ENCODE measurements at regions not wholly inside any gene's neighbourhood (a gene's known extent, or its start where the extent isn't known, plus 50 kb on each side); places are given as distances from the start of the nearest gene placed in this dataset.

DNA sequence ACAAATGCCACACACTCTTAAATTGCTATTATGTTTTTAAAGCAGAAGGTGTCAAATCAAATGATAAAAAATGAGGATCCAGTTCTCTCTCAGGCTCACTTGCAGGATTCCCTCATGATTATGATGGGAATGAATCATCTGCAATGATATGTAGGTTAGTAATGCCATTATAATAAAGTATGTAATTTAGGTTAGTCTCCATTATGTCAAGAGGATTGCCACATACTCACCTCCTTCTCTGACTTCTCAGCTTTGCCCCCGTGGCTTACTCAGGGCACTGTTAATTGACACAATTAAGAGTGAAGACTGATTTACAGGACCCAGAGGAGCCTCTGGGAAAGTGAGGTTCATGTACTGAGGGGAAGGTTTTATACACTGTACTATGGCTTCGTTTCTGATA is 591.7 kb upstream of the NRSN1 start:
- FAIRE-seq (no peak), DNase-seq (ENCODE audit: low read depth, low spot score) (no peak)
- no peaks in the 10 kb centered on the region for H4K20me1 ChIP-seq (replicated peaks; ENCODE audit: control insufficient read depth, extremely low read depth, insufficient read depth, low read length)
- H3K79me2 ChIP-seq (ENCODE audit: control insufficient read depth, insufficient read depth, low read length), result no peaks in the 10 kb centered on the region
- H3K9me3 ChIP-seq (replicated peaks; ENCODE audit: control insufficient read depth, insufficient read depth, low read length), result no peaks in the 10 kb centered on the region
- no peak overlapping the region for H3K9ac ChIP-seq (replicated peaks; ENCODE audit: extremely low read depth, insufficient read depth, low read length)
- no peaks in the 10 kb centered on the region for H3K9me1 ChIP-seq (replicated peaks; ENCODE audit: control insufficient read depth, extremely low read depth, insufficient read depth, low read length)
- ChIA-PET CTCF (no interaction called here), POLR2A (no interaction called here)
- no TSS peak for BruUV-seq (replicated peaks)
- no peak for TF ChIP-seq GATA2 (IDR thresholded peaks at IDR 0.05; ENCODE audit: insufficient read depth, insufficient read length, low read depth, low read length)
- no peak for TF ChIP-seq JUN (IDR thresholded peaks at IDR 0.05; ENCODE audit: borderline replicate concordance, insufficient read depth, insufficient read length, low read depth)
- no peak for TF ChIP-seq EZH2 (IDR thresholded peaks at IDR 0.05; ENCODE audit: borderline replicate concordance, low read depth, low read length, severe bottlenecking)
- no peak for TF ChIP-seq MYC (IDR thresholded peaks at IDR 0.05; ENCODE audit: low read depth, low read length)
- TF ChIP-seq FOS (IDR thresholded peaks at IDR 0.05; ENCODE audit: borderline replicate concordance, insufficient read depth, low read length), result no peak
- no peak overlapping the region for H3K4me3 ChIP-seq (replicated peaks in 1 of 3; ENCODE audit: insufficient read depth in 1 of 3, low read depth in 1 of 3, low read length in 3 of 3)
- intact Hi-C loops (cut with micrococcal nuclease) (no loop called here), dilution Hi-C loops (cut with MboI; ENCODE audit: extremely low pct_ligation_motif_present, low sequenced_read_pairs) (no loop called here)
- no peaks in the 10 kb centered on the region for H3K4me1 ChIP-seq (ENCODE audit: control insufficient read depth, extremely low read depth, insufficient read depth, low read length)
- H2AFZ ChIP-seq (ENCODE audit: low read depth, low read length), result no peak overlapping the region
- no peak overlapping the region for H3K27ac ChIP-seq (ENCODE audit: insufficient read depth, low read depth, low read length)
- H3K27me3 ChIP-seq (ENCODE audit: control insufficient read depth in 2 of 2, insufficient read depth in 2 of 2, low read length in 2 of 2), result no peaks in the 10 kb centered on the region
- H3K36me3 ChIP-seq (ENCODE audit: control insufficient read depth in 2 of 2, extremely low read depth in 1 of 2, insufficient read depth in 2 of 2, low read length in 2 of 2), result no peaks in the 10 kb centered on the region
- no peak overlapping the region for H3K4me2 ChIP-seq (ENCODE audit: insufficient read depth, low read length)

DNA sequence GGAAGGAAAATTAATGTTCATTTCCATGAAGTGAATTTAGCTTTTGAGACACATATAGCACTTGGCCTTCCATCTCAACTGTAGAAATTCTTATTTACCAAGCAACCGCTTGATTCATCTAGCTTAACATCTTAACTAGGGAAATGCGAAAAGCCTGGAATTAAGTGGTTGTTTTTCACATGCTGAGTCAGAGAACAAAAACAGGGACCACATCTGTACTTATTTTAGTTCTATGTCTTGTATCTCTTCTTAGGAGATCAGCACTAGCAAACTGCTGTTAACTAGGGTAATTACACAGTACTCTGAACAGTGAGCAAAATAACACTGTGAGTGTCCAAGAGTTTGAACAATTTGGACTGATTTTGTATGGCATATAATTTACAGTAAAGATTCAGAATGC is 590.9 kb upstream of the NRSN1 start:
- Histone ChIP-seq H3K4me1 (ENCODE audit: control insufficient read depth, extremely low read depth, insufficient read depth, low read length) (no peaks in the 10 kb centered on the region), H3K4me3 (replicated peaks in 1 of 3; ENCODE audit: insufficient read depth in 1 of 3, low read depth in 1 of 3, low read length in 3 of 3) (no peak overlapping the region), H3K36me3 (ENCODE audit: control insufficient read depth in 2 of 2, extremely low read depth in 1 of 2, insufficient read depth in 2 of 2, low read length in 2 of 2) (no peaks in the 10 kb centered on the region), H4K20me1 (replicated peaks; ENCODE audit: control insufficient read depth, extremely low read depth, insufficient read depth, low read length) (no peaks in the 10 kb centered on the region), H3K27ac (ENCODE audit: insufficient read depth, low read depth, low read length) (no peak overlapping the region), H3K9ac (replicated peaks; ENCODE audit: extremely low read depth, insufficient read depth, low read length) (no peak overlapping the region), H3K79me2 (ENCODE audit: control insufficient read depth, insufficient read depth, low read length) (no peaks in the 10 kb centered on the region), H3K9me1 (replicated peaks; ENCODE audit: control insufficient read depth, extremely low read depth, insufficient read depth, low read length) (no peaks in the 10 kb centered on the region), H3K9me3 (replicated peaks; ENCODE audit: control insufficient read depth, insufficient read depth, low read length) (no peaks in the 10 kb centered on the region), H3K4me2 (ENCODE audit: insufficient read depth, low read length) (no peak overlapping the region), H2AFZ (ENCODE audit: low read depth, low read length) (no peak overlapping the region), H3K27me3 (ENCODE audit: control insufficient read depth in 2 of 2, insufficient read depth in 2 of 2, low read length in 2 of 2) (no peaks in the 10 kb centered on the region)
- DNase-seq (ENCODE audit: low read depth, low spot score) (no peak), FAIRE-seq (no peak)
- BruUV-seq (replicated peaks), result no TSS peak
- TF ChIP-seq POLR2AphosphoS5 (IDR thresholded peaks at IDR 0.05; ENCODE audit: insufficient read depth, low read depth, low read length) (no peak), MYC (IDR thresholded peaks at IDR 0.05; ENCODE audit: low read depth, low read length) (no peak), GATA2 (IDR thresholded peaks at IDR 0.05; ENCODE audit: insufficient read depth, insufficient read length, low read depth, low read length) (no peak), JUN (IDR thresholded peaks at IDR 0.05; ENCODE audit: borderline replicate concordance, insufficient read depth, insufficient read length, low read depth) (no peak), MAX (IDR thresholded peaks at IDR 0.05; ENCODE audit: insufficient read depth, insufficient read length) (no peak), FOS (IDR thresholded peaks at IDR 0.05; ENCODE audit: borderline replicate concordance, insufficient read depth, low read length) (no peak), CTCF (IDR thresholded peaks at IDR 0.05; ENCODE audit: extremely low read depth in 1 of 2, insufficient read depth in 1 of 2, low read depth in 1 of 2, low read length in 2 of 2) (no peak), POLR2A (IDR thresholded peaks at IDR 0.05; ENCODE audit: low read depth, low read length) (no peak), EZH2 (IDR thresholded peaks at IDR 0.05; ENCODE audit: borderline replicate concordance, low read depth, low read length, severe bottlenecking) (no peak)
- ChIA-PET POLR2A (no interaction called here), CTCF (interaction anchor here (0.6 kb wide), 1 partner anchor 739 kb away, joined by 4 read pairs; no protein-coding TSS in a partner anchor)
- dilution Hi-C loops (cut with MboI; ENCODE audit: extremely low pct_ligation_motif_present, low sequenced_read_pairs) (no loop called here), intact Hi-C loops (cut with micrococcal nuclease) (no loop called here)
